Testis (tissue), 2 donors: ENCODE measurements at regions not wholly inside any gene's neighbourhood (a gene's known extent, or its start where the extent isn't known, plus 50 kb on each side); places are given as distances from the start of the nearest gene placed in this dataset.

Source experiments
- POLR2A ChIP-seq: fragments of 450-650 bp; IDR thresholded peaks from one replicate; pipeline ENCODE4 v1.6.1; 2017; ENCODE audit warnings: antibody characterized with exemption, mild to moderate bottlenecking, moderate library complexity
- TF ChIP-seq, protein P1 (sequence below), 3 experiments: fragments of 450-650 bp in 2 of 3; fragments of 200-600 bp in 1 of 3; sonication (generic) in 1 of 3; IDR thresholded peaks; one replicate each; pipeline ENCODE4 v1.5.1; 2016 to 2019; ENCODE audit warnings: antibody characterized with exemption in 3 of 3, mild to moderate bottlenecking in 2 of 3, moderate library complexity in 1 of 3

DNA sequence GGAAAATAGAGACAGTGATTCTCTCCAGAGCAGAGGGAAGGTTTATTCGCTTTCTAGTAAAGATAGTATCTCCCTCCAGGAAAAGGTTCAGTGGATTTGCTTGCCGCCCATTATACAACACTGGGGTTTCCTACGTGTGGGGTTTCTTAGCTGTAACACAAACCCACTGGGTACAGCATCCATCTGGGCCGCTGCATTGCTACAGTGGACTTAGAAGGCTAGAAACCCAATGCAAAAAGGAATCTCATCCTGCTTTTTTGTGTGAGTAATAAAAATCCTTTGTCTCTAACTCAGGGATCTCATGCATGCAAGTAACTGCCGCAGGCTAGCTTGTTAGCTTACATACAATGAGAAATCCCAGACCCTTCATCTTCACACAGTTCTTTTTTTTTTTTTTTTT lies 67.1 kb upstream of the BCL2L14 start:
- TF ChIP-seq POLR2A, result no peak
- TF ChIP-seq, protein P1, sequence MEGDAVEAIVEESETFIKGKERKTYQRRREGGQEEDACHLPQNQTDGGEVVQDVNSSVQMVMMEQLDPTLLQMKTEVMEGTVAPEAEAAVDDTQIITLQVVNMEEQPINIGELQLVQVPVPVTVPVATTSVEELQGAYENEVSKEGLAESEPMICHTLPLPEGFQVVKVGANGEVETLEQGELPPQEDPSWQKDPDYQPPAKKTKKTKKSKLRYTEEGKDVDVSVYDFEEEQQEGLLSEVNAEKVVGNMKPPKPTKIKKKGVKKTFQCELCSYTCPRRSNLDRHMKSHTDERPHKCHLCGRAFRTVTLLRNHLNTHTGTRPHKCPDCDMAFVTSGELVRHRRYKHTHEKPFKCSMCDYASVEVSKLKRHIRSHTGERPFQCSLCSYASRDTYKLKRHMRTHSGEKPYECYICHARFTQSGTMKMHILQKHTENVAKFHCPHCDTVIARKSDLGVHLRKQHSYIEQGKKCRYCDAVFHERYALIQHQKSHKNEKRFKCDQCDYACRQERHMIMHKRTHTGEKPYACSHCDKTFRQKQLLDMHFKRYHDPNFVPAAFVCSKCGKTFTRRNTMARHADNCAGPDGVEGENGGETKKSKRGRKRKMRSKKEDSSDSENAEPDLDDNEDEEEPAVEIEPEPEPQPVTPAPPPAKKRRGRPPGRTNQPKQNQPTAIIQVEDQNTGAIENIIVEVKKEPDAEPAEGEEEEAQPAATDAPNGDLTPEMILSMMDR (IDR thresholded peaks at IDR 0.05), result no peak
